SK-N-MC (cell line): ENCODE measurements at regions not wholly inside any gene's neighbourhood (a gene's known extent, or its start where the extent isn't known, plus 50 kb on each side); places are given as distances from the start of the nearest gene placed in this dataset.

Experiments
- EZH2 ChIP-seq: fragments of 200-600 bp; sonication (generic); IDR thresholded peaks from one replicate; pipeline ENCODE4 v1.6.1; 2017; ENCODE audit warnings: antibody characterized with exemption
- POLR2AphosphoS5 ChIP-seq: IDR thresholded peaks from 2 replicates; pipeline ENCODE4 v1.6.1; 2012; ENCODE audit warnings: mild to moderate bottlenecking, low read depth, low read length, borderline replicate concordance

GRCh38 chr4:137866671-137867070, 334.4 kb upstream of the PCDH18 start:
- TF ChIP-seq POLR2AphosphoS5 (no peak), EZH2 (no peak)
